HEK293T (cell line): ENCODE measurements at regions not wholly inside any gene's neighbourhood (a gene's known extent, or its start where the extent isn't known, plus 50 kb on each side); places are given as distances from the start of the nearest gene placed in this dataset.

Experiments
- CTCF ChIA-PET: fragments of 350-600 bp; formaldehyde crosslinking; extraction: SDS; loops from one replicate; lab custom pipeline; 2021; ENCODE audit warnings: antibody characterized with exemption, inconsistent platforms; lab: Yijun Ruan, JAX
- POLR2A ChIA-PET: fragments of 350-600 bp; formaldehyde crosslinking; extraction: SDS; loops from one replicate; lab custom pipeline; 2020; ENCODE audit warnings: antibody characterized with exemption, inconsistent platforms; lab: Yijun Ruan, JAX
- DNase-seq: peaks from one replicate; pipeline ENCODE4 v3.0.0; 2012; ENCODE audit warnings: mixed read lengths; ENCODE audit errors: extremely low spot score
- ARNT ChIP-seq: fragments of 450-650 bp; IDR thresholded peaks from 2 replicates; pipeline ENCODE4 v1.6.1; 2017; ENCODE audit warnings: mild to moderate bottlenecking
- BHLHE40 ChIP-seq: fragments of 450-650 bp; IDR thresholded peaks from 2 replicates; pipeline ENCODE4 v1.6.1; 2016; ENCODE audit warnings: mild to moderate bottlenecking, moderate library complexity, borderline replicate concordance
- CTBP1 ChIP-seq: fragments of 450-650 bp; IDR thresholded peaks from 2 replicates; pipeline ENCODE4 v1.6.1; 2016; ENCODE audit warnings: borderline replicate concordance
- ELF4 ChIP-seq: fragments of 450-650 bp; IDR thresholded peaks from 2 replicates; pipeline ENCODE4 v1.6.1; 2017; ENCODE audit warnings: antibody characterized with exemption
- FOXA1 ChIP-seq: fragments of 450-650 bp; IDR thresholded peaks from 2 replicates; pipeline ENCODE4 v1.6.1; 2016; ENCODE audit warnings: mild to moderate bottlenecking
- FOXK2 ChIP-seq: fragments of 450-650 bp; IDR thresholded peaks from 2 replicates; pipeline ENCODE4 v1.6.1; 2016; ENCODE audit warnings: mild to moderate bottlenecking
- FOXM1 ChIP-seq: fragments of 450-650 bp; IDR thresholded peaks from 2 replicates; pipeline ENCODE4 v1.6.1; 2017; ENCODE audit warnings: mild to moderate bottlenecking, borderline replicate concordance
- HDGF ChIP-seq: fragments of 450-650 bp; IDR thresholded peaks from 2 replicates; pipeline ENCODE4 v1.6.1; 2017; ENCODE audit warnings: antibody characterized with exemption, borderline replicate concordance
- L3MBTL2 ChIP-seq: fragments of 450-650 bp; conservative IDR thresholded peaks from 2 replicates; pipeline ENCODE4 v1.6.1; 2016; ENCODE audit warnings: mild to moderate bottlenecking
- LEF1 ChIP-seq: fragments of 450-650 bp; IDR thresholded peaks from 2 replicates; pipeline ENCODE4 v1.6.1; 2017; ENCODE audit warnings: mild to moderate bottlenecking, borderline replicate concordance
- NFRKB ChIP-seq: fragments of 450-650 bp; IDR thresholded peaks from 2 replicates; pipeline ENCODE4 v1.6.1; 2016; ENCODE audit warnings: mild to moderate bottlenecking, moderate library complexity
- SP1 ChIP-seq: fragments of 450-650 bp; IDR thresholded peaks from 2 replicates; pipeline ENCODE4 v1.6.1; 2017
- SUZ12 ChIP-seq: fragments of 450-650 bp; IDR thresholded peaks from 2 replicates; pipeline ENCODE4 v1.6.1; 2016; ENCODE audit warnings: mild to moderate bottlenecking
- TARDBP ChIP-seq: fragments of 450-650 bp; IDR thresholded peaks from 2 replicates; pipeline ENCODE4 v1.6.1; 2016
- ZNF384 ChIP-seq: fragments of 450-650 bp; IDR thresholded peaks from 2 replicates; pipeline ENCODE4 v1.6.1; 2016
- TF ChIP-seq, protein P1 (sequence below): fragments of 450-650 bp; IDR thresholded peaks from 2 replicates; pipeline ENCODE4 v1.6.1; 2016

DNA sequence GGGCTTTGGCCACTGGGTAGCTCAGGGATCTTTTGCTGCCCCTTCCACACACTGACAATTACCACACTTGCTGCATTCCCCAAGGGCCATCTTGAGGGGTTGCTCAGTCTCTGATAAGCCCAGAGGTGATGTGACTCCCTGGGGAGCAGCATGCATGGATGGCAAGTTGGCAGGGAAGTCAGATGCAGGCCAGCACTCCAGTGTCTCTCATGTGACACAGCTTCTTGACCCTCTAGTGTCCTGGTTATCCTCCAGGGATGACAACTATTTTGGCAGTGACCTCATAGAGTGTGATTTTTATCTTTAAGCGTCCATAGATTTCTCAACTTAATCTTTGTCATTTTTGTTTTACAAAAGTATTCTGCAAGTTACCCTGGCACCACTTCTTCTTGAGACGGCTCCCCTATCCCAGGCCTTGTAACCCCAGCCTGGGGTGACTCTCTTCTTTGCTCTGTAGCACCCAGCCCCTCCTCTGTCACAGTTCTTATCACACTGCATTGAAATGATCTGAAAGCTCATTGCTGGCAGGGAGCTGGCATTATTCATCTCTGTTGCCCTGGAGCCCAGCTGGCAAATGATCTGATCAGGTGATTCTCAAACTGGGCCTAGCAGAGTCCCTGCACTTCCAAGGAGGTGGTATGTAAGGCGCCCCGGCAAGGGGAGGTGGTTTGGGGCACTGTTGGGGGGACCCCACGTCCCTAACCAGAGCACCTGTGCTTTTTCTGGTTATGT lies 72.6 kb downstream of the TENT5C start:
- ChIA-PET CTCF (interaction anchor here (1.1 kb wide), 1 partner anchor 144 kb away, joined by 3 read pairs; no protein-coding TSS in a partner anchor), POLR2A (no interaction called here)
- no peak for TF ChIP-seq ARNT
- TF ChIP-seq NFRKB = no peak
- TF ChIP-seq FOXK2 = no peak
- no peak for TF ChIP-seq SUZ12
- TF ChIP-seq BHLHE40 = no peak
- TF ChIP-seq HDGF = no peak
- TF ChIP-seq FOXA1 = no peak
- TF ChIP-seq, protein P1, sequence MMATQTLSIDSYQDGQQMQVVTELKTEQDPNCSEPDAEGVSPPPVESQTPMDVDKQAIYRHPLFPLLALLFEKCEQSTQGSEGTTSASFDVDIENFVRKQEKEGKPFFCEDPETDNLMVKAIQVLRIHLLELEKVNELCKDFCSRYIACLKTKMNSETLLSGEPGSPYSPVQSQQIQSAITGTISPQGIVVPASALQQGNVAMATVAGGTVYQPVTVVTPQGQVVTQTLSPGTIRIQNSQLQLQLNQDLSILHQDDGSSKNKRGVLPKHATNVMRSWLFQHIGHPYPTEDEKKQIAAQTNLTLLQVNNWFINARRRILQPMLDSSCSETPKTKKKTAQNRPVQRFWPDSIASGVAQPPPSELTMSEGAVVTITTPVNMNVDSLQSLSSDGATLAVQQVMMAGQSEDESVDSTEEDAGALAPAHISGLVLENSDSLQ = no peak
- TF ChIP-seq FOXM1 = no peak
- TF ChIP-seq L3MBTL2 = no peak
- no peak for TF ChIP-seq LEF1
- no peak for TF ChIP-seq ELF4
- no peak for TF ChIP-seq CTBP1
- no peak for TF ChIP-seq SP1
- no peak for TF ChIP-seq TARDBP
- TF ChIP-seq ZNF384 = no peak
- no peak for DNase-seq

DNA sequence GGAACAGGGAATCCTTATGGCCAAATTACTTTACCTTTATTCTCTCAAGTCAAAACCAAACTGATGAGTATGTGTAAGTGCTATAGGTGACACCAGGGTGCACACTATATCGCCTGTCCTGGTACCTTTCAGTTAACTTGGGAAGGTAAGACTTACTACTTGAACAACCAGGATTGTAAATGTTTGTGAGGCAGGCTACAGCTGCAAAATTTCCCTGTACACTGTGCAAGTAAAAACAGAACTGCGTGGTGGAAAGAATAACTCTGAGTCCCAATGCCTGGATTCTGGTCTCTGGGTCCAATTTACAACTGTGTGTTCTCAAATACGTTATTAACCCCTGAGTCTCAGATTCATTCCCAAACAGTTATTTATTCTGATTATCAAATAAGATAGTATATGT lies 73.5 kb downstream of the TENT5C start:
- ChIA-PET CTCF (no interaction called here), POLR2A (no interaction called here)
- no peak for DNase-seq
- TF ChIP-seq SP1 (no peak), TARDBP (no peak), FOXA1 (no peak), ELF4 (no peak), NFRKB (no peak), HDGF (no peak), ZNF384 (no peak), ARNT (no peak), L3MBTL2 (no peak), CTBP1 (no peak), LEF1 (no peak), FOXM1 (no peak), FOXK2 (no peak), SUZ12 (no peak), BHLHE40 (no peak)
- TF ChIP-seq, protein P1 = no peak

DNA sequence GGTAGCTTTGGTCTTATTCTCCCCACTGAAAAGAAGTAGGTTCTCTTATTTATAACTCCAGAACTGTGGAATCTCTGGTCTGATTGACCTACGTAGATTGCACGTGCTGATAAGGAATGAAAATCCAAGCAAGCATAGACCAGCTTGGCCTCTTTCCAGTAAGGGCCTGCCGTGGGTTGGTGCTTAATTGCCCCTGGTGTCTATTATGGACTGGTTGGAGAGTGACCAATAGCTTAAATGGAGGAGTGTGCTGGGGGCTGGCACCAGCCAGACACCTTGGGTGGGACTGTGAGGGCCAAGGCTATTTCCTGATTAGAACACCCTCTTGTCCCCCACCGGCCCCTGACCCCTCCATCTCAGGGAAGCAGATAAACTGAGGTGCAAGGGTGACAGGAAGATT lies 74.0 kb downstream of the TENT5C start:
- ChIA-PET POLR2A (no interaction called here), CTCF (no interaction called here)
- TF ChIP-seq FOXA1 (no peak), CTBP1 (no peak), ARNT (no peak), HDGF (no peak), FOXK2 (no peak), NFRKB (no peak), BHLHE40 (no peak), SUZ12 (no peak), ELF4 (no peak), LEF1 (no peak), FOXM1 (no peak), L3MBTL2 (no peak), SP1 (no peak), TARDBP (no peak), ZNF384 (no peak)
- TF ChIP-seq, protein P1 = no peak
- no peak for DNase-seq

DNA sequence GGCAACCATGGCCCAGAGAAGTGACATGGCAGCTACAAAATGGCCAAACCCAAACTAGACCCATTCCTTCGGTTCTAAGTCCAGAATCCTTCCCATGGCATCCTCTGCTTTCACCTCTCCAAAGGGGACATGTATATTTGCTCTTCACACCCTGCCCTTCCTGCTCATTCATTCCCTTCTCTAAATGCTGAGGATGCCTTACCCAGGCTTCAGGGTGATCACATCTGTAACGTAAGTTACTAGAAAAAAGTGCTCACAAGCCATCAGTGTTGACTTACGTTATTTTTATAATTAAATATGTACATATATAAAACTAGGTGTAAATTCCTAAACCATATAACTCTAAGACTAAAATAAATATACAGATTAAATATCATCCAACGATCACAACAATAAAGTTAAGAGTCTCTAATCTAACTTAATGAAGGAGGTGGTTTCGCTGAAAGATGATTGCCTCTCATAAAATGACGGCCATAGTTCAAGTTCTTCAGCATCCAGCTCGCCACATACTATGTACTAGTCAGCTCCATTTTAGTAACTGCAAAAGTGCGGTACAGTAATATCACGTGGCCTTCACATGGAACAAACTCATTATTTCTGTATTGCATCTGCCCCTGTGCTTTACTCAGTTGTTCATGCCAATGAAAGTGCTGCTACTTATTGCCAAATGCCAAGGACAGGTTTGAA lies 74.6 kb downstream of the TENT5C start:
- POLR2A ChIA-PET = no interaction called here
- CTCF ChIA-PET = no interaction called here
- no peak for TF ChIP-seq SP1
- TF ChIP-seq ARNT = no peak
- TF ChIP-seq LEF1 = no peak
- no peak for TF ChIP-seq FOXA1
- TF ChIP-seq ZNF384 = no peak
- no peak for TF ChIP-seq CTBP1
- no peak for TF ChIP-seq FOXM1
- TF ChIP-seq NFRKB = no peak
- TF ChIP-seq ELF4 = no peak
- TF ChIP-seq FOXK2 = no peak
- no peak for TF ChIP-seq HDGF
- no peak for TF ChIP-seq TARDBP
- TF ChIP-seq SUZ12 = no peak
- no peak for TF ChIP-seq BHLHE40
- TF ChIP-seq, protein P1 = no peak
- TF ChIP-seq L3MBTL2 = no peak
- DNase-seq = no peak
